ENCODE measurements at regions not wholly inside any gene's neighbourhood (a gene's known extent, or its start where the extent isn't known, plus 50 kb on each side); places are given as distances from the start of the nearest gene placed in this dataset.

GRCh38 chr5:38078161-38078560 is 180.2 kb upstream of the EGFLAM start:
- no peak for TF ChIP-seq CTCF (IDR thresholded peaks at IDR 0.05; ENCODE audit: control insufficient read depth, insufficient read depth, low read depth, low read length, missing control alignments)
- DNase-seq (ENCODE audit: low read depth): no peak
- no peak overlapping the region for H3K4me3 ChIP-seq (ENCODE audit: control insufficient read depth, low read depth, low read length)

GRCh38 chr5:38077652-38078051 is 180.7 kb upstream of the EGFLAM start:
- no peak for TF ChIP-seq CTCF (IDR thresholded peaks at IDR 0.05; ENCODE audit: control insufficient read depth, insufficient read depth, low read depth, low read length, missing control alignments)
- no peak for DNase-seq (ENCODE audit: low read depth)
- no peak overlapping the region for H3K4me3 ChIP-seq (ENCODE audit: control insufficient read depth, low read depth, low read length)

GRCh38 chr5:38071831-38072694 is 186.3 kb upstream of the EGFLAM start:
- no peak for TF ChIP-seq CTCF (IDR thresholded peaks at IDR 0.05; ENCODE audit: control insufficient read depth, insufficient read depth, low read depth, low read length, missing control alignments)
- no peak for DNase-seq (ENCODE audit: low read depth)
- no peak overlapping the region for H3K4me3 ChIP-seq (ENCODE audit: control insufficient read depth, low read depth, low read length)

GRCh38 chr5:38070304-38070950 is 187.9 kb upstream of the EGFLAM start:
- TF ChIP-seq CTCF (IDR thresholded peaks at IDR 0.05; ENCODE audit: control insufficient read depth, insufficient read depth, low read depth, low read length, missing control alignments): no peak
- H3K4me3 ChIP-seq (ENCODE audit: control insufficient read depth, low read depth, low read length): no peak overlapping the region
- DNase-seq (ENCODE audit: low read depth): no peak

- no peak overlapping the region for H3K4me3 ChIP-seq (ENCODE audit: control insufficient read depth, low read depth, low read length)
- no peak for TF ChIP-seq CTCF (IDR thresholded peaks at IDR 0.05; ENCODE audit: control insufficient read depth, insufficient read depth, low read depth, low read length, missing control alignments)
- DNase-seq (ENCODE audit: low read depth): no peak
Observed at GRCh38 chr5:38069360-38069759, 189.0 kb upstream of the EGFLAM start.

- no peak overlapping the region for H3K4me3 ChIP-seq (ENCODE audit: control insufficient read depth, low read depth, low read length)
- no peak for DNase-seq (ENCODE audit: low read depth)
- TF ChIP-seq CTCF (IDR thresholded peaks at IDR 0.05; ENCODE audit: control insufficient read depth, insufficient read depth, low read depth, low read length, missing control alignments): no peak
Observed at GRCh38 chr5:38060354-38060753, 198.0 kb upstream of the EGFLAM start.
